LNCaP clone FGC (cell line): ENCODE measurements at regions not wholly inside any gene's neighbourhood (a gene's known extent, or its start where the extent isn't known, plus 50 kb on each side); places are given as distances from the start of the nearest gene placed in this dataset.

Experiments used
- DNase-seq: peaks from one replicate; pipeline ENCODE4 v3.0.0-alpha.2; 2011; ENCODE audit warnings: low read depth
- H3K4me3 ChIP-seq: 2 replicates; pipeline ENCODE4 v1.5.1; 2011; ENCODE audit warnings: mild to moderate bottlenecking, low read depth, low read length, control low read depth
- TF ChIP-seq, protein P1 (sequence below): IDR thresholded peaks from 2 replicates; pipeline ENCODE4 v1.5.1; 2012; ENCODE audit warnings: mild to moderate bottlenecking; ENCODE audit not compliant: control insufficient read depth, insufficient read depth; ENCODE audit errors: extremely low read depth

DNA sequence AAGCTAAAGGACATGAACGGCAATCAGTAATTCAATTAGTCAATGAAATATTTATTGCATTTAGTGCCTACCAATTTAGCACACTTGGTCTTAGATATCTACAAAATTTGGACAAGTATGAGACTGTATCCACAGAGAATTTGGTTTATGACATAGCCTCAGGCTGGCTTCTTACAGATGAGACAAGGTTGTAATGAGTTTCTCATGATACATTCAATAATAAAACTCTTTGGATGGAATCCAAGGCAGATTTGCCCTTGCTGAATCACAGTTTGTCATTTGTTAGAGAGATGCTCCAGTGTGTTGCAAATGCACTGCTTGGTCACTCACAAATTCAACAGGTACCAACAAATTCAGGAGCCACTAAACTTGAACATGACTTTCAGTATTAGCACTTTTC lies 162.5 kb downstream of the GPR37 start:
- TF ChIP-seq, protein P1, sequence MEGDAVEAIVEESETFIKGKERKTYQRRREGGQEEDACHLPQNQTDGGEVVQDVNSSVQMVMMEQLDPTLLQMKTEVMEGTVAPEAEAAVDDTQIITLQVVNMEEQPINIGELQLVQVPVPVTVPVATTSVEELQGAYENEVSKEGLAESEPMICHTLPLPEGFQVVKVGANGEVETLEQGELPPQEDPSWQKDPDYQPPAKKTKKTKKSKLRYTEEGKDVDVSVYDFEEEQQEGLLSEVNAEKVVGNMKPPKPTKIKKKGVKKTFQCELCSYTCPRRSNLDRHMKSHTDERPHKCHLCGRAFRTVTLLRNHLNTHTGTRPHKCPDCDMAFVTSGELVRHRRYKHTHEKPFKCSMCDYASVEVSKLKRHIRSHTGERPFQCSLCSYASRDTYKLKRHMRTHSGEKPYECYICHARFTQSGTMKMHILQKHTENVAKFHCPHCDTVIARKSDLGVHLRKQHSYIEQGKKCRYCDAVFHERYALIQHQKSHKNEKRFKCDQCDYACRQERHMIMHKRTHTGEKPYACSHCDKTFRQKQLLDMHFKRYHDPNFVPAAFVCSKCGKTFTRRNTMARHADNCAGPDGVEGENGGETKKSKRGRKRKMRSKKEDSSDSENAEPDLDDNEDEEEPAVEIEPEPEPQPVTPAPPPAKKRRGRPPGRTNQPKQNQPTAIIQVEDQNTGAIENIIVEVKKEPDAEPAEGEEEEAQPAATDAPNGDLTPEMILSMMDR = no peak
- DNase-seq = no peak

DNA sequence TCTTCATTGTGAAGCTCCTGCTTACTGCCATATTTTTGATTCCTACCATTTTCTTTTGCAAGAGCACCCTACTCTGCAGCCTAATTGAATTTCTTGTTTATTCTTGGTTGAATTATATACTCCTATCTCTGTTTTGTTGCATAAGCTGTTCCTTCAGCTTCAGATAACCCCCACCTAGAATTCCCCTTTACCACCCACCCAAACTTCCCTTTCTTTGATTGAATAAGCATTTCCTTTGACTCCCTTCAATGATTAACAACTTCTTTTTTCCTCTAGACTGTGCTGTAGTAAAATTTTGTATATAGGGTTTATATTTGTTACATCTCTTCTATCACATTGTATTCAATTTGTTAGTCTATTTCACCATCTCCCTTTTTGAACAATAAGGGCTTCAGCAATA lies 168.1 kb downstream of the GPR37 start:
- TF ChIP-seq, protein P1 = no peak
- no peak overlapping the region for H3K4me3 ChIP-seq
- DNase-seq = no peak

More for the DNA sequence above, 162.5 kb downstream of the GPR37 start:
- H3K4me3 ChIP-seq = no peak overlapping the region

DNA sequence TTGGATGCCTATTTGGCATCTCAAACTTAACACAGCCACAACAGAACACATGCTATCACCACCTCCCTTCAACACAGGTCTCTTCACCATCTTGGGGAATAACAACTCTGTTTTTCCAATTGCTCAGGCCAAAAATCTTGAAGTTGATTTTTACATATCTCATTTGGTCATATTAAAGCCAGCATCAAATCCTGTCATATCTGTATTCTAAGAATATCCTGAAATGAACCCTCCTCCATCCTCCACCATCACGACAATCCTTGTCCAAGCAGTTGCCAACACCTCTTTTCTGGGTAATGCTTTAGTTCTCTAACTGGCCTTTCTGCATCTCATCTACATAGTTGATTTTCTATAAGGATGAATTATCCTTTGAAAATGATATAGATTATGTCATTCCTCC lies 168.7 kb downstream of the GPR37 start:
- H3K4me3 ChIP-seq = no peak overlapping the region
- no peak for DNase-seq
- TF ChIP-seq, protein P1 = no peak

DNA sequence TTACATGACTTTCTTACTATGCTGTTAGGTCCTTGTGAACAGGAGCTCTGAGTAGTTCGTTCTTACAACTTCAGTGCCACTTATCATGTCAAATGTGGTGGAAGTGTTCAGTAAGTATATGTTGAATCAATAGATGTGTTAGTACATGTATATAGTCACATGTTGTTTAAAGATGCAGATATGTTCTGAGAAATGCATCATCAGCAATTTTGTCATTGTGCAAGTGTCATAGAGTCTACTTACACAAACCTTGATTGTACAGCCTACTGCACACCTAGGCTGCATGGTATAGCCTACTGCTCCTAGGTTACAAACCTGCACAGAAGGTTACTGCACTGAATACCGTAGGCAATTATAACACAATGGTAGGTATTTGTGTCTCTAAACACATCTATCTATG lies 174.8 kb downstream of the GPR37 start:
- H3K4me3 ChIP-seq = no peak overlapping the region
- TF ChIP-seq, protein P1 = no peak
- DNase-seq = no peak

- H3K4me3 ChIP-seq = no peak overlapping the region
- TF ChIP-seq, protein P1 = no peak
- no peak for DNase-seq
Observed at GRCh38 chr7:124577256-124577655, 188.3 kb downstream of the GPR37 start.

DNA sequence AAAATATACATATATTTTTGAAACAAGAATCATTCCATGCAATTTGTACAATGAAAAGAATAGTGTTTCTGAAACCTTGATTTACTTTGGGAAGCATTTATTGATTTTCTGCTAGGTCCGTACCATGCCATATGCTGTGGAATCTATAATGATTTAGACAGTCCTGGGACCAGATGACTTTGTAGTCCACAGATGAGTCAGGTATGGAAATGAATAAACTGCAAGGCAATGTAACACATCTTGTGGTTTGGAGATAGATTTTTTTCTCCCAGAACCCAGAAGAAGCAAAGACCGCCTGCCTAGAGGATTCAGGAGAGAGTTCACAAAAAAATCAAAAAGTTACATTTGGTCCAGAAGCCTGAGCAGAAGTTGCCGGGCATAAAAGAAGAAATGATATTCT lies 190.4 kb downstream of the GPR37 start:
- no peak overlapping the region for H3K4me3 ChIP-seq
- TF ChIP-seq, protein P1 = no peak
- no peak for DNase-seq

DNA sequence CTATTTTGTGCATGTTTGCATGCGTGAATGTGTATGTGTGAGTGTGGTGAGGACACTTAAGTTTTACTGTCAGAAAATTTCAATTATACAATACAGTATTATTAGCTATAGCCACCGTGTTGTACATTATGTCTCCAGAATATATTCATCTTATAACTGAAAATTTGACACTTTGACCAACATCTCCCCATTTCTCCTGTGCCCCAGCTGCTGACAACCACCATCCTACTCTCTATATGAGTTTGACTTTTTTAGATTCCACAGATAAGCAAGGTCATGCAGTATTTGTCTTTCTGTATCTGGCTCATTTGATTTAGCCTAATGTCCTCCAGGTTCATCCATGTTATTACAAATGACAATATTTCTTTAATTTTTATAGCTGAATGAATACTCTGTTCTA lies 195.0 kb downstream of the GPR37 start:
- DNase-seq = no peak
- H3K4me3 ChIP-seq = no peak overlapping the region
- TF ChIP-seq, protein P1 = no peak
